ENCODE measurements at regions not wholly inside any gene's neighbourhood (a gene's known extent, or its start where the extent isn't known, plus 50 kb on each side); places are given as distances from the start of the nearest gene placed in this dataset.

GRCh38 chr14:53520078-53520928, 367.2 kb upstream of the DDHD1 start:
- DNase-seq (ENCODE audit: low read depth, low spot score) = no peak

- DNase-seq (ENCODE audit: low read depth, low spot score) = no peak
Measured at GRCh38 chr14:53519137-53519536, 366.0 kb upstream of the DDHD1 start.

GRCh38 chr14:53517270-53517960, 364.3 kb upstream of the DDHD1 start:
- DNase-seq (ENCODE audit: low read depth, low spot score) = no peak

- DNase-seq (ENCODE audit: low read depth, low spot score) = no peak
Measured at GRCh38 chr14:53516261-53516774, 363.2 kb upstream of the DDHD1 start.

- DNase-seq (ENCODE audit: low read depth, low spot score) = no peak
Measured at GRCh38 chr14:53515276-53515675, 362.2 kb upstream of the DDHD1 start.

GRCh38 chr14:53514197-53514596, 361.1 kb upstream of the DDHD1 start:
- no peak for DNase-seq (ENCODE audit: low read depth, low spot score)

GRCh38 chr14:53510281-53510912, 357.3 kb upstream of the DDHD1 start:
- DNase-seq (ENCODE audit: low read depth, low spot score) = no peak

- no peak for DNase-seq (ENCODE audit: low read depth, low spot score)
Measured at GRCh38 chr14:53509276-53510244, 356.4 kb upstream of the DDHD1 start.

- no peak for DNase-seq (ENCODE audit: low read depth, low spot score)
Measured at GRCh38 chr14:53501361-53502211, 348.5 kb upstream of the DDHD1 start.

- DNase-seq (ENCODE audit: low read depth, low spot score) = no peak
Measured at GRCh38 chr14:53500191-53500590, 347.1 kb upstream of the DDHD1 start.

GRCh38 chr14:53496668-53497067, 343.5 kb upstream of the DDHD1 start:
- DNase-seq (ENCODE audit: low read depth, low spot score) = no peak

GRCh38 chr14:53495846-53496343, 342.8 kb upstream of the DDHD1 start:
- DNase-seq (ENCODE audit: low read depth, low spot score) = no peak

GRCh38 chr14:53494587-53494986, 341.5 kb upstream of the DDHD1 start:
- no peak for DNase-seq (ENCODE audit: low read depth, low spot score)

GRCh38 chr14:53493860-53494259, 340.7 kb upstream of the DDHD1 start:
- DNase-seq (ENCODE audit: low read depth, low spot score) = no peak

GRCh38 chr14:53493320-53493719, 340.2 kb upstream of the DDHD1 start:
- DNase-seq (ENCODE audit: low read depth, low spot score) = no peak

GRCh38 chr14:53491884-53492277, 338.8 kb upstream of the DDHD1 start:
- no peak for DNase-seq (ENCODE audit: low read depth, low spot score)

- no peak for DNase-seq (ENCODE audit: low read depth, low spot score)
Measured at GRCh38 chr14:53491256-53491883, 338.2 kb upstream of the DDHD1 start.

- DNase-seq (ENCODE audit: low read depth, low spot score) = no peak
Measured at GRCh38 chr14:53478174-53478573, 325.1 kb upstream of the DDHD1 start.

GRCh38 chr14:53473480-53473879, 320.4 kb upstream of the DDHD1 start:
- no peak for DNase-seq (ENCODE audit: low read depth, low spot score)

GRCh38 chr14:53472306-53472705, 319.2 kb upstream of the DDHD1 start:
- DNase-seq (ENCODE audit: low read depth, low spot score) = no peak
